Keratinocyte (primary cell): ENCODE measurements at regions not wholly inside any gene's neighbourhood (a gene's known extent, or its start where the extent isn't known, plus 50 kb on each side); places are given as distances from the start of the nearest gene placed in this dataset.

Experiments used
- CTCF ChIP-seq, 3 experiments: IDR thresholded peaks in 1 of 3; conservative IDR thresholded peaks in 1 of 3; optimal IDR thresholded peaks in 1 of 3; 2 replicates in 2 of 3; 3 replicates in 1 of 3; pipeline versions ENCODE3 to v1.5.1; 2011; ENCODE audit warnings: low read length in 3 of 3, mild to moderate bottlenecking in 3 of 3, moderate library complexity in 2 of 3, control low read depth in 1 of 3, inconsistent platforms in 1 of 3; ENCODE audit not compliant: insufficient read depth in 2 of 3; ENCODE audit errors: extremely low read depth in 1 of 3
- EZH2 ChIP-seq: IDR thresholded peaks from one replicate; pipeline ENCODE4 v1.6.1; 2012; ENCODE audit warnings: inconsistent platforms, mild to moderate bottlenecking, low read length, moderate library complexity

- TF ChIP-seq CTCF (optimal IDR thresholded peaks at IDR 0.05 in 1 of 3, IDR thresholded peaks at IDR 0.05 in 1 of 3, conservative IDR thresholded peaks at IDR 0.05 in 1 of 3; ENCODE audit: extremely low read depth in 1 of 3, insufficient read depth in 2 of 3, low read length in 3 of 3), result no peak
- no peak for TF ChIP-seq EZH2
These were observed 269.4 kb downstream of the RNF144B start for GRCh38 chr6:18656506-18656905.
